HG03432 (cell line): ENCODE measurements at regions not wholly inside any gene's neighbourhood (a gene's known extent, or its start where the extent isn't known, plus 50 kb on each side); places are given as distances from the start of the nearest gene placed in this dataset.

ENCODE experiments used
- ATAC-seq: cut with Tn5 transposase; IDR thresholded peaks from one replicate; pipeline ENCODE4 v1.9.1; 2021; ENCODE audit warnings: mild to moderate bottlenecking, moderate library complexity; ENCODE audit not compliant: unreplicated experiment

DNA sequence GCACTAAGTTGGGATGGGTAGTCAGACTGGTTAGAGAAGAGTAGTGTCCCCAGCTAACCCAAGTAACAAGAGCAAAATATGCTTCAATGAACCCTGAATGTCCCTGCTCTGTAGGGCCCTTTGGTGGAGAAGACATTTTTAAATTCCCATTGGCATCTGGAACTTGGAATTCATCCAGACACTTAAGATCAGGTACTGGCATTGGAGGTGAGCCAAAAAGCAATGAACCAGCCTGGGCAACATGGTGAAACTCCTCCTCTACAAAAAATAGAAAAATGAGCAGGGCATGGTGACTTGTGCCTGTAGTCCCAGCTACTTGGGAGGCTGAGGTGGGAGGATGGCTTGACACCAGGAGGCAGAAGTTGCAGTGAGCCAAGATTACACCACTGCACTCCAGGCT lies 58.9 kb upstream of the ZNF618 start:
- ATAC-seq: no peak

DNA sequence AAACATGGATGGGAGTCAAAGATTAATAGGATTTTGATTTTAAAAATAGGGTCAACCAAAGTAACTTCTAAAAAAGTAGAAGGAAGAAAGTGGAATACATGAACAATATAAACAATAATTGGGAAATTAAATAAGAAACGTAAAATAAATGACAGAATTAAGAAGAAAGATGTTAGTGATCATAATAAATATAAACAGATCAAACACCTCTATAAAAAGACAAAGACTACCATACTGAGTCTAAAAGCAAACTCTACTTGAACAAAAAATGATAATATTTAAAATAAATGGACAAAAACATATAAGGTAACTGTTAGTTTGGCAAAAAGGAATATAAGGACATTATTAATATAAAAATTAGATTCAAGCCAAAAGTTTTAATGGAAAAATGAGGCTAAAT lies 57.7 kb upstream of the ZNF618 start:
- ATAC-seq: no peak

DNA sequence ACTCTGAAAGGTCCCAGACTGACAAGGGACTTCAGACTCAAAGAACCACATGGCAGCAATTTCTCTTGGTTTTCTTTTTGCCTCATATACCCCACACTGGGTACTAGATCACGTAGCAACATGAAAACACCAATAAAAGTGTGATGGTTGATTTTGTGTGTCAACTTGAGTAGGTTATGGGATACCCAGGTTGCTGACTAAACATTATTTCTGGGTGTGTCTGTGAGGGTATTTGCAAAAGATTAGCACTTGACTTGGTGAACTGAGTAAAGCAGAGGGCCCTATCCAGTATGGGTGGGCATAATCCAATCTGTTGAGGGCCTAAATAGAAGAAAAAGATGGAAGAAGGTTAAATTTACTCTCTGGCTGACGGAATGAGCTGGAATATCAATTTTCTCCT lies 53.8 kb upstream of the ZNF618 start:
- ATAC-seq: no peak

DNA sequence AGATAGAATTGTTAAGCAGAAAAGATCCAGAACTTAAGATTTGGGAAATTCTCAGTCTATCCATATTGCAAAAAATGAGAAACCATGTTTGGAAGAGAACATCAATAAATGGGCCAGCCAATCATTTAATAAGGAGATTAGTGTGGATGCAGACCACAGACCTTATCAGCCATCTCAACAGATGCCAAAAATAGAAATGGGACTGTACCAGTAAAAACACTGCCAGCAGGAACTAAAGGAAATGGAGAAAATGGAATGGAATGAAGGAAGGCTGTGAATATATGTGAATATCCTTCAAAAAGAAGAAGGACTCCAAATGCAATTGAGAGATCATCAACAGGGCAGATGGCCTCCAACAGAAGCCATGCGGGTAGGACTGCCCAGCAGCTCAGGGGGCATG lies 52.7 kb upstream of the ZNF618 start:
- no peak for ATAC-seq
